ENCODE measurements at regions not wholly inside any gene's neighbourhood (a gene's known extent, or its start where the extent isn't known, plus 50 kb on each side); places are given as distances from the start of the nearest gene placed in this dataset.

GRCh38 chr9:108244686-108245085, 611.1 kb downstream of the ACTL7B start:
- no peaks in the 10 kb centered on the region for H3K36me3 ChIP-seq (ENCODE audit: control insufficient read depth in 2 of 2, insufficient read depth in 1 of 2, low read length in 2 of 2)
- ChIA-PET POLR2A (no interaction called here), CTCF (no interaction called here)

GRCh38 chr9:108241384-108242073, 614.3 kb downstream of the ACTL7B start:
- TF ChIP-seq ZFHX2 (tag by site-specific recombination; conservative IDR thresholded peaks at IDR 0.05), result peak; percentile 37; the same call in 1 of the 2 replicates
- no peak for TF ChIP-seq ZFP41 (tag by site-specific recombination; IDR thresholded peaks at IDR 0.05; ENCODE audit: borderline replicate concordance)
- H3K4me3 ChIP-seq (ENCODE audit: low read depth, low read length), result no peak overlapping the region
- H3K4me1 ChIP-seq (ENCODE audit: control insufficient read depth, insufficient read depth, low read length), result no peaks in the 10 kb centered on the region
- no peak overlapping the region for H3K27ac ChIP-seq (ENCODE audit: extremely low read depth, low read depth, low read length)
- CTCF ChIA-PET, result no interaction called here
- H3K36me3 ChIP-seq (ENCODE audit: control insufficient read depth in 2 of 2, insufficient read depth in 1 of 2, low read length in 2 of 2), result no peaks in the 10 kb centered on the region
- POLR2A ChIA-PET, result no interaction called here
- no peaks in the 10 kb centered on the region for H3K9me3 ChIP-seq (ENCODE audit: control insufficient read depth, insufficient read depth, low read depth, low read length)

More at GRCh38 chr9:108244686-108245085, 611.1 kb downstream of the ACTL7B start:
- no peak overlapping the region for H3K27ac ChIP-seq (ENCODE audit: extremely low read depth, low read depth, low read length)
- H3K4me3 ChIP-seq (ENCODE audit: low read depth, low read length), result no peak overlapping the region
- no peaks in the 10 kb centered on the region for H3K9me3 ChIP-seq (ENCODE audit: control insufficient read depth, insufficient read depth, low read depth, low read length)
- no peak for TF ChIP-seq ZBTB17 (tag by site-specific recombination; IDR thresholded peaks at IDR 0.05)
- H3K4me1 ChIP-seq (ENCODE audit: control insufficient read depth, insufficient read depth, low read length), result no peaks in the 10 kb centered on the region

GRCh38 chr9:108239696-108240321, 616.0 kb downstream of the ACTL7B start:
- no peak for TF ChIP-seq ZNF521 (tag by site-specific recombination; IDR thresholded peaks at IDR 0.05)
- no peak for TF ChIP-seq ZNF335 (tag by site-specific recombination; conservative IDR thresholded peaks at IDR 0.05)
- Histone ChIP-seq H3K4me3 (ENCODE audit: low read depth, low read length) (no peak overlapping the region), H3K4me1 (ENCODE audit: control insufficient read depth, insufficient read depth, low read length) (no peaks in the 10 kb centered on the region), H3K9me3 (ENCODE audit: control insufficient read depth, insufficient read depth, low read depth, low read length) (no peaks in the 10 kb centered on the region), H3K27ac (ENCODE audit: extremely low read depth, low read depth, low read length) (no peak overlapping the region), H3K36me3 (ENCODE audit: control insufficient read depth in 2 of 2, insufficient read depth in 1 of 2, low read length in 2 of 2) (no peaks in the 10 kb centered on the region)
- POLR2A ChIA-PET, result no interaction called here
- CTCF ChIA-PET, result interaction anchor here (0.6 to 1.7 kb wide), 3 partner anchors 30 to 183 kb away, joined by 3 to 7 read pairs (median 4); no protein-coding TSS in a partner anchor

GRCh38 chr9:108235609-108236008, 620.2 kb downstream of the ACTL7B start:
- H3K9me3 ChIP-seq (ENCODE audit: control insufficient read depth, insufficient read depth, low read depth, low read length), result no peaks in the 10 kb centered on the region
- H3K36me3 ChIP-seq (ENCODE audit: control insufficient read depth in 2 of 2, insufficient read depth in 1 of 2, low read length in 2 of 2), result no peaks in the 10 kb centered on the region
- no peak overlapping the region for H3K27ac ChIP-seq (ENCODE audit: extremely low read depth, low read depth, low read length)
- H3K4me1 ChIP-seq (ENCODE audit: control insufficient read depth, insufficient read depth, low read length), result no peaks in the 10 kb centered on the region
- no peak overlapping the region for H3K4me3 ChIP-seq (ENCODE audit: low read depth, low read length)
- ChIA-PET CTCF (no interaction called here), POLR2A (no interaction called here)
- no peak for TF ChIP-seq ZNF354C (tag by site-specific recombination; IDR thresholded peaks at IDR 0.05; ENCODE audit: borderline replicate concordance, low read depth)
- TF ChIP-seq ELK4 (IDR thresholded peaks at IDR 0.05; ENCODE audit: borderline replicate concordance, low read depth, low read length), result no peak
- TF ChIP-seq GLI4 (tag by site-specific recombination; IDR thresholded peaks at IDR 0.05), result no peak
- no peak for TF ChIP-seq ZNF341 (tag by site-specific recombination; IDR thresholded peaks at IDR 0.05; ENCODE audit: low read depth)
- no peak for TF ChIP-seq MZF1 (tag by site-specific recombination; IDR thresholded peaks at IDR 0.05; ENCODE audit: borderline replicate concordance)
- TF ChIP-seq ZNF645 (tag by site-specific recombination; IDR thresholded peaks at IDR 0.05), result no peak
- no peak for TF ChIP-seq ZNF148 (tag by site-specific recombination; IDR thresholded peaks at IDR 0.05; ENCODE audit: borderline replicate concordance)
- no peak for TF ChIP-seq SP2 (tag by site-specific recombination; IDR thresholded peaks at IDR 0.05)
- TF ChIP-seq PRDM1 (tag by site-specific recombination; IDR thresholded peaks at IDR 0.05), result no peak
- no peak for TF ChIP-seq ZNF133 (tag by site-specific recombination; IDR thresholded peaks at IDR 0.05)
- TF ChIP-seq ZNF416 (tag by site-specific recombination; IDR thresholded peaks at IDR 0.05), result no peak
- TF ChIP-seq ZNF292 (tag by site-specific recombination; IDR thresholded peaks at IDR 0.05; ENCODE audit: borderline replicate concordance, low read depth), result no peak
- no peak for TF ChIP-seq ZNF544 (tag by site-specific recombination; IDR thresholded peaks at IDR 0.05)
